PC-3 (cell line): ENCODE measurements at regions not wholly inside any gene's neighbourhood (a gene's known extent, or its start where the extent isn't known, plus 50 kb on each side); places are given as distances from the start of the nearest gene placed in this dataset.

Experiments
- ATAC-seq: fragments of 200-7000 bp; cut with Tn5 transposase; 2 replicates; pipeline ENCODE4 v1.9.1; 2020; ENCODE audit warnings: mild to moderate bottlenecking, moderate library complexity
- BruUV-seq: library from RNA; stranded (reverse); fragments of 400-500 nt; replicated peaks from 2 replicates; lab custom pipeline; 2021; lab: Mats Ljungman, UMichigan
- CTCF ChIA-PET: fragments of 300-600 bp; sonication (Branson Sonifier 250); formaldehyde crosslinking; loops from one replicate; lab custom pipeline; 2022; ENCODE audit warnings: antibody characterized with exemption; lab: Charles Lee
- POLR2A ChIA-PET: fragments of 300-600 bp; sonication (Branson Sonifier 250); formaldehyde crosslinking; loops from one replicate; lab custom pipeline; 2022; ENCODE audit warnings: antibody characterized with exemption; ENCODE audit not compliant: unreplicated experiment; lab: Charles Lee
- DNase-seq: peaks from one replicate; pipeline ENCODE4 v3.0.0-alpha.2; 2015
- H2AFZ ChIP-seq: fragments of 300-600 bp; sonication (generic); 2 replicates; pipeline ENCODE4 v1.6.0; 2016; ENCODE audit warnings: antibody characterized with exemption, low read length
- H3F3A ChIP-seq: fragments of 300-600 bp; sonication (generic); one replicate; pipeline ENCODE4 v1.6.0; 2017; ENCODE audit warnings: antibody characterized with exemption, low read length, control low read depth, mild to moderate bottlenecking; ENCODE audit not compliant: unreplicated experiment
- H3K27ac ChIP-seq: fragments of 300-600 bp; sonication (generic); 2 replicates; pipeline ENCODE4 v1.5.1; 2016; ENCODE audit warnings: mild to moderate bottlenecking, low read length
- H3K27me3 ChIP-seq: fragments of 300-600 bp; sonication (generic); 2 replicates; pipeline ENCODE4 v1.6.1; 2016; ENCODE audit warnings: low read length, mixed read lengths
- H3K36me3 ChIP-seq: fragments of 300-600 bp; sonication (generic); 2 replicates; pipeline ENCODE4 v1.6.1; 2016; ENCODE audit warnings: low read depth, mixed run types, low read length, mixed read lengths
- H3K4me1 ChIP-seq: fragments of 300-600 bp; sonication (generic); 2 replicates; pipeline ENCODE4 v1.5.1; 2016; ENCODE audit warnings: low read length; ENCODE audit not compliant: insufficient read depth
- H3K4me2 ChIP-seq: fragments of 300-600 bp; sonication (generic); 2 replicates; pipeline ENCODE4 v1.6.0; 2016; ENCODE audit warnings: low read length
- H3K4me3 ChIP-seq: fragments of 300-600 bp; sonication (generic); 2 replicates; pipeline ENCODE4 v1.5.1; 2016; ENCODE audit warnings: mild to moderate bottlenecking, low read length, mixed read lengths
- H3K79me2 ChIP-seq: fragments of 300-600 bp; sonication (generic); 2 replicates; pipeline ENCODE4 v1.6.1; 2017; ENCODE audit warnings: low read length, mixed read lengths
- H3K9ac ChIP-seq: fragments of 300-600 bp; sonication (generic); 2 replicates; pipeline ENCODE4 v1.6.0; 2016; ENCODE audit warnings: mild to moderate bottlenecking, low read length
- H3K9me2 ChIP-seq: fragments of 300-600 bp; sonication (generic); replicated peaks from 2 replicates; pipeline ENCODE4 v1.6.1; 2016; ENCODE audit warnings: mixed run types, low read length, mixed read lengths
- H3K9me3 ChIP-seq: fragments of 300-600 bp; sonication (generic); 2 replicates; pipeline ENCODE4 v1.6.1; 2016; ENCODE audit warnings: low read length, mixed read lengths
- H4K20me1 ChIP-seq: fragments of 300-600 bp; sonication (generic); 2 replicates; pipeline ENCODE4 v1.6.1; 2016; ENCODE audit warnings: low read length, mixed read lengths
- EZH2 ChIP-seq: fragments of 300-600 bp; sonication (generic); IDR thresholded peaks from one replicate; pipeline ENCODE4 v1.6.1; 2017; ENCODE audit warnings: antibody characterized with exemption, mild to moderate bottlenecking, low read length; ENCODE audit not compliant: unreplicated experiment
- EZH2phosphoT487 ChIP-seq: fragments of 300-600 bp; sonication (generic); IDR thresholded peaks from 2 replicates; pipeline ENCODE4 v1.6.1; 2018; ENCODE audit warnings: mild to moderate bottlenecking, antibody characterized with exemption, low read length, borderline replicate concordance
- intact Hi-C: fragments of 100-400 bp; cut with micrococcal nuclease; formaldehyde crosslinking; loops from 2 replicates; pipeline ENCODE4 v1.9.0; 2023
- TF ChIP-seq, protein P1 (sequence below): fragments of 300-600 bp; sonication (generic); conservative IDR thresholded peaks from 2 replicates; pipeline ENCODE4 v1.5.1; 2017; ENCODE audit warnings: antibody characterized with exemption, low read depth, mild to moderate bottlenecking, low read length

DNA sequence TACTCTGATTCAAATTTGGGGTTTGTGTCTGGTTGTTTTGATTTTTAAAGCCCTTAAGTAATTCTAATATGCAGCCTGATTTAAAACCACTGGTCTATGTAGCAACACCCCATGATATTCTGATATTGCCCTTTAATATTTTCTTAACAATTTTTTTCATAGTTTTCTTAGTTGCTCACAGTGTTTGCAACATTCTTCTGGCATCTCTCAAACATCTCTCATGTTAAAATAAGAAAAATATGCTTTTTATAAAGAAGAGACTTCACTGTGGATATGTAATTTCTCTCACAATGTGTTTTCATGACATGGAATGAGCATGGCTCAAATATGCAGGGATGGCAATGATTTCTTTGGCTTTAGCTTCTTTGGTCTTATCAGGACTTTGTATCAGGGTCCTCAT is 183.7 kb downstream of the TAF11L14 start:
- Histone ChIP-seq H3K9me3 (no peaks in the 10 kb centered on the region), H3K27me3 (no peaks in the 10 kb centered on the region), H3K9me2 (no peaks in the 10 kb centered on the region), H3K4me3 (no peak overlapping the region), H3K4me2 (no peak overlapping the region), H3K27ac (no peak overlapping the region), H3K4me1 (peaks cover 12% of the 10 kb centered on the region), H2AFZ (no peak overlapping the region), H3K36me3 (no peaks in the 10 kb centered on the region), H3K9ac (no peak overlapping the region), H3K79me2 (no peaks in the 10 kb centered on the region), H4K20me1 (no peaks in the 10 kb centered on the region), H3F3A (no peaks in the 10 kb centered on the region)
- TF ChIP-seq EZH2 (no peak), EZH2phosphoT487 (no peak)
- TF ChIP-seq, protein P1, sequence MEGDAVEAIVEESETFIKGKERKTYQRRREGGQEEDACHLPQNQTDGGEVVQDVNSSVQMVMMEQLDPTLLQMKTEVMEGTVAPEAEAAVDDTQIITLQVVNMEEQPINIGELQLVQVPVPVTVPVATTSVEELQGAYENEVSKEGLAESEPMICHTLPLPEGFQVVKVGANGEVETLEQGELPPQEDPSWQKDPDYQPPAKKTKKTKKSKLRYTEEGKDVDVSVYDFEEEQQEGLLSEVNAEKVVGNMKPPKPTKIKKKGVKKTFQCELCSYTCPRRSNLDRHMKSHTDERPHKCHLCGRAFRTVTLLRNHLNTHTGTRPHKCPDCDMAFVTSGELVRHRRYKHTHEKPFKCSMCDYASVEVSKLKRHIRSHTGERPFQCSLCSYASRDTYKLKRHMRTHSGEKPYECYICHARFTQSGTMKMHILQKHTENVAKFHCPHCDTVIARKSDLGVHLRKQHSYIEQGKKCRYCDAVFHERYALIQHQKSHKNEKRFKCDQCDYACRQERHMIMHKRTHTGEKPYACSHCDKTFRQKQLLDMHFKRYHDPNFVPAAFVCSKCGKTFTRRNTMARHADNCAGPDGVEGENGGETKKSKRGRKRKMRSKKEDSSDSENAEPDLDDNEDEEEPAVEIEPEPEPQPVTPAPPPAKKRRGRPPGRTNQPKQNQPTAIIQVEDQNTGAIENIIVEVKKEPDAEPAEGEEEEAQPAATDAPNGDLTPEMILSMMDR = no peak
- ChIA-PET CTCF (no interaction called here), POLR2A (no interaction called here)
- intact Hi-C loops = no loop called here
- ATAC-seq (no peak), DNase-seq (no peak)
- BruUV-seq = no TSS peak

GRCh38 chr5:17819783-17820182 is 185.5 kb downstream of the TAF11L14 start:
- no peaks in the 10 kb centered on the region for H3K36me3 ChIP-seq
- H3K9me2 ChIP-seq = no peaks in the 10 kb centered on the region
- TF ChIP-seq EZH2 (no peak), EZH2phosphoT487 (no peak)
- TF ChIP-seq, protein P1 = no peak
- H3K9me3 ChIP-seq = no peaks in the 10 kb centered on the region
- ChIA-PET POLR2A (interaction anchor here (0.5 kb wide), 1 partner anchor 200 kb away, joined by 6 read pairs; no protein-coding TSS in a partner anchor), CTCF (no interaction called here)
- ATAC-seq = peak; percentile 38; the same call in 1 of the 2 replicates
- no peak overlapping the region for H3K9ac ChIP-seq
- DNase-seq = peak; percentile 60
- no peaks in the 10 kb centered on the region for H3K27me3 ChIP-seq
- peaks cover 12% of the 10 kb centered on the region for H3K4me1 ChIP-seq
- H3K4me2 ChIP-seq = peak overlapping the region; percentile 17
- BruUV-seq = no TSS peak
- no peaks in the 10 kb centered on the region for H3K79me2 ChIP-seq
- intact Hi-C loops = no loop called here
- H3K4me3 ChIP-seq = no peak overlapping the region
- H2AFZ ChIP-seq = peak overlapping the region; percentile 35
- H3F3A ChIP-seq = no peaks in the 10 kb centered on the region
- H4K20me1 ChIP-seq = no peaks in the 10 kb centered on the region
- no peak overlapping the region for H3K27ac ChIP-seq

DNA sequence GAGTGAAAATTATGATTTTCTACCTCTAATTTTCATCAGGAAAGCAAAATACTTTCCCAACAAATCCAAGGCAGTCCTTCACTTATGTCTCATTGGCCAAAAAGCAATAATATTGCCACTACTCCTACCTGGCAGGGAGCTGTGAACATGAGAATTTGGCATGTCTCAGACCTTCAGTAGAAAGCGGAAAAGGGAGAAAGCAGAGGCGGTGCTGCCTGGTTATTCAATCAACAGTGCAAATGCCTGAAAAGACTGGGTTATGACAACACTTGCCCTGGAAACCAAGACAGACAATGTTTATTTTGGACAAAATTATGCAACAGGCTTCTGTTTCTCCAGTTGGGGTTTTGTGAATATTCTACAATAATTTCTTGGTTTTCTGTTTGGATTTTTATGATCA is 194.4 kb downstream of the TAF11L14 start:
- H2AFZ ChIP-seq = no peak overlapping the region
- BruUV-seq = no TSS peak
- H3F3A ChIP-seq = no peaks in the 10 kb centered on the region

More for the DNA sequence above, 194.4 kb downstream of the TAF11L14 start:
- Histone ChIP-seq H3K4me1 (no peaks in the 10 kb centered on the region), H3K4me3 (no peak overlapping the region), H3K79me2 (no peaks in the 10 kb centered on the region), H3K27me3 (no peaks in the 10 kb centered on the region), H3K9me3 (no peaks in the 10 kb centered on the region), H3K9me2 (no peaks in the 10 kb centered on the region), H3K27ac (no peak overlapping the region), H3K36me3 (no peaks in the 10 kb centered on the region), H3K4me2 (no peak overlapping the region), H3K9ac (no peak overlapping the region), H4K20me1 (no peaks in the 10 kb centered on the region)
- DNase-seq = no peak
- TF ChIP-seq EZH2 (no peak), EZH2phosphoT487 (no peak)
- TF ChIP-seq, protein P1 = no peak
- intact Hi-C loops = no loop called here
- CTCF ChIA-PET = no interaction called here
- POLR2A ChIA-PET = no interaction called here
- no peak for ATAC-seq
